ENCODE measurements at regions not wholly inside any gene's neighbourhood (a gene's known extent, or its start where the extent isn't known, plus 50 kb on each side); places are given as distances from the start of the nearest gene placed in this dataset.
"Not testable (repeated sequence)": the region's sequence is repeated elsewhere in the genome, so short reads cannot be mapped to it uniquely, and the experiment has no call there.

DNA sequence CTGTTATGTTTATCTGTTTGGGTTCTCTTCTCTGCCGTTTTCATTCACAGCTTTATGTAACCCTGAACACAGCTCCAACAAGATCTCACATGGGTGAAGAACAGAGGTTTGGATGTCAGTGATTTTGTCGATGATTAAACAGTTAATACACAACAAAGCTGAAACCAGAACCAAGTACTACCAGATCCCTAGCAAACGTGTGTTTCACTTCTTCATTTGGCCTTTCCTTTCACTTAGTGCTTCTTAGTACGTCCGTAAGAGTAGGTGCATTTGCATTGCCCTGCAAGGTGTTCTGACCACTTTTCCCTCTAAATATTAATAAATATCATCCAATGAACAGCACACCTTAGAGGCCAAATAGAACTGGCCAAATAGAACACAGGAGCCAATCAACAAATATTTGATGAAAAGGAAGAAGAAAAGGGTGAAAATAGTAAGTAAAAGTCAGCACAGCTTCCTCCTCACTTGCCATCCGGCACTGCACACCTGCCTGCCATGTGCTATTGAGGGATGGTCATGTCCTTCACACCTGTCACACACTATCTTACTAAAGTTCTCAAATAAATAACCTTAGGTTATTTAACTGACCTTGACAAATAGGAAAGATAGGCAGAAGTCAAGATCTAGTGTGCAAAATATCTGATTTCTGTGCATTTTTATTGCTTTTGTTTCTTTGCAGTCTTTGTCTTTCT lies 252.6 kb upstream of the ANKRD30A start:
- no peak for DNase-seq (ENCODE audit: low spot score)

DNA sequence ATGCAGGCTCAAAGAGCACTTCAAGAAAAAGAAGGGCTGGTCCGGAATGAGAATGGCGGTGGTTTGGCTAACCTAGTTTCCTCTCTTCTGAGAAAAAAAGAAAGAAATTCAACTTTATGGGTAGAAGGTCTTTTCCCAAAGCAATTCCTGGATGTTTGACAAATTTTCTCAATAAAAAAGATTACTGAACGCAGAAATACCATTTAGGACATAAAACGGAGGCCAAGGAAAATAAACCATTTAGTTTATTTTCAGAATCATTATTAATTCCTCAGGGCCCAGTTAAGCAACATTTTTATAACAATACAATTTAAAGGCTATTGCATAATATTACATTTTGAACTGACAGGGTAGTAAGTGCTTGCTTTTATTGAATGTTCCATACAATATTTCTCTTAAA lies 284.6 kb upstream of the ANKRD30A start:
- DNase-seq (ENCODE audit: low spot score), result no peak

DNA sequence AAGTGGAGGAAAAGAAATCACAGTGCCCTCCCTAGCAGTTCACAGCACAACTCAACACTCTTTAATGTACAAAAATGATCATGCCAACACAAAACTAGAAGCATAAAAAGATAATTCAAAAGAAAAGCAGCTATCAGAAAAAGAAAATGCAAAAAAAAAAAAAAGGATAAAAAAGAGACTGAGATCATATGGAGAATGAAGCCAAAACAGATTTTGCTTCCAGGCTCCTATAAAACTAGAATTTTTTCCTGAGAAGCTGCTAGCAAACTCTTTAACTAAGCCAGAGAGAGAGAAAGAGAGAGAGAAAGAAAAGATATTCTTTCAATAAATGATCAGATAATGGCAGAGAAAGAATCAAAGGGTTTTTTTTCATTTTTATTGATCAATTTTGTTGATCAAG lies 288.0 kb upstream of the ANKRD30A start:
- DNase-seq (ENCODE audit: low spot score), result no peak

- no peak for DNase-seq (ENCODE audit: low spot score)
These were observed 305.6 kb upstream of the ANKRD30A start for GRCh38 chr10:36819781-36820180.

DNA sequence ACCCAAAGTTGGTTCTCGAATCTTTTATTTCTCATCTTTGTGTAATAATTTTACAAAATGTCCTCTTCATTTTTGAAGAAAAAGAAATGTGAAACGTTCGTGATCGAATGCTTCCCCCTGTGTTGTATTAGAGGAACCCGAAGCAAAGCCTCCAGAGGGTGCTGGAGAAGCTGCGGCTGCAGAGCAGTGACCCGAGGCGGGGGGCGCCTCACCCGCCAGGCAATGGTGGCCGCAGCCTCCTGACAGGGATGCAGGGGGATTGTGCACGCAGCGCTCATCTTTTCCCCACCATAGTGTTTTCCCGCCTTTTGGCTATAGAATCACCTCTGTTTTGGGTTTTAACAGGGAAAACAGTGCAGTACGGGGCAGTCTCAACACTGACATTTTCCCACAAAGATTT lies 307.5 kb upstream of the ANKRD30A start:
- DNase-seq (ENCODE audit: low spot score), result no peak

DNA sequence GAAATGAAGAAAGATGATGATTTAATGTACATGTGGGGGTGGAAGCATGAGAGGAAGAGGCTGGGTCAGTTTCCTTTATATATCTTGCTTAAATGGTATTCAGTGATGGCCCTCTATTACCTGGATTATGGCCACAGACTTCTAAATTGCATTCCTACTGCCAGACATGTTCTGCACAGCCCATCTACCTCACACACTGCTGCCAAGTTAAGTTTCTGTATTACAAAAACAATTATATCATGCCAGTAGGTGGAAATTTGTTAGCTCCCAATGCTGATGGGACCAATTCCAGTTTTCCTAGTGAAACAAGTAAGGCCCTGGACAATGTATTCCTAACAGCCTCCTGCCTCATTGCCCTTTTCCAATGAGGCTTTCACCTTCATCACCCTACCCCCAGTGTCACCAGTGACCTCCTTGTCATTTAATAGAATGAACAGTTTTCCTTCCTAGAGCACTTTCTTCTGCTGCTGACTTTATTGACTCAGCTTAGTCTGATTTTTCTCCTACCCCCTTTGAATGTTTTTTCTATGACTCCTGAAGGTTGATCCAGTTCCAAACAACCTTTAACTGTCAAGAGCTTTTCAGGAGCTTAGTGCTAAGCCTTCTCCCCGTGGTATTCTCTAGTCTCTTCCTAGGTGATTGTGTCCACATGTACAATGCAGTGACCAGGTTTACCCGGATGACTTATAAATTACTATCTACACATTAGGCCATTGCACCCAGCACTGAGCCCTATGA lies 316.6 kb upstream of the ANKRD30A start:
- DNase-seq (ENCODE audit: low spot score), result no peak

DNA sequence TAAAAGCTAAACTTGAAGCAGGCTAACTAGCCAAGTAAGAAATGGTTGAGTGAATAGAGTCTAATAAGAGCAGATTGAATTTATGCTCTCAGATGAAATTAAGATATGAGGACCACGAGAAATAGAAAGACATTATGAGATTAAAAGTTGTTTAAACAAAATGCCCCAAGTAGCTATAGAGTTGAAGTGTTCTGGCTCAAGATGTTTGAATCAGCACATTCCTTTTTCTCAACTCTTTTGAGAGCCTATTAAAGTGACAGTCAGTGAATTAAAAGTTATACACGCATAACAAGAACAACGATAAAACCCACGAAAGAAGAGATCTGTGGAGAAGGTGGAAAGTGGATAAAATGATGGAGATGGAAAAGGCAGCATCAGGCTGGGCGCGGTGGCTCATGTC lies 322.2 kb upstream of the ANKRD30A start:
- DNase-seq (ENCODE audit: low spot score), result no peak

DNA sequence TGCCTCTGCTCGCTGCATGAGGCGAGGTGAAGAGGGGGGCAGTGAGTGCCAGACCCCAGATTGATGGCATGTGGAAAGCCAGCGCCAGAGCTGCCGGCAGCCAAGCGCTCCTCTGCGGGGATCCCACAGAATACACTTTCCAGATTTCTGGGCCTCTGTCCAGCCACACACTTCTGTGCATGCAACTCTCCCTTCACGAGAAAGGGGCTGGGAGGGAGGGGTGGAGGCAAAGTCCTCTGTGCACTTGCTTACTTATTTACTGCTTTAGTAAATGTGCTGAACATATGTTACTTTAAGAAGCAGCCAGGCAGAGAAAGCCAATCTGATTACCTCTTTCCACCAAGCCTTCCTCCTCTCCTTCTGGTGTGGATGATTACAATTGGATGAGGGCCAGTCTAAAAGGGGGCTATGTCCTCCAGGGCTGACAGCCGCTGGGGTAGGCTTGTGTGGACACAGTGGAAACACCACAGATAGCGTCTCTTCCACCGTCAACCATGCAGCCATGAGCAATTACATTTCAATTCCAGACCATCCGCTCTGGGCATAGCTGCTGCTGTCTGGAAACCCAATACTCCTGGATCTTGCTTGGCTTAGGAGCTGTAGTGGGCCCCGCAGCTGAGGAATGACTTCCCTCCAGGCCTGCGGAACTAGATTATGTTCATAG lies 322.8 kb upstream of the ANKRD30A start:
- peak; percentile 3 for DNase-seq (ENCODE audit: low spot score)

- DNase-seq (ENCODE audit: low spot score), result no peak
These were observed 323.7 kb upstream of the ANKRD30A start for GRCh38 chr10:36801660-36802059.

DNA sequence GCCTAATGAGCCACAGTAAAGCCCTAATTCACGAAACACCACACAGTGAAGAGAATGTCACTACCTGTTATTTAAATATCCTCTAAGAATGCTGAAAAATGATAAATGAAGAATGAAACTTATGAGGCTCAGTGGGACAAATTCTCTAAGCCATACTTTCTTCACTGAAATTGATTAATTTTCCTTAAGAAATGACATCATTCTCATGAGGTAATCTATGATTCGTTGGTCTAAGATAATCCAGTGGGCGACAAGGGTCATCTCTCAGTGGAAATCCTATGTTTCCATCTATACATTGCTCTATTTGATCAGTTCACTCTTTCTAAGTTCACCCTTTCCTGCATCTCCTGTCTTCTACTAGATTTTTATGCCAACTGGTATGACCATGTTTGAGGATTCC lies 330.4 kb upstream of the ANKRD30A start:
- DNase-seq (ENCODE audit: low spot score), result no peak

DNA sequence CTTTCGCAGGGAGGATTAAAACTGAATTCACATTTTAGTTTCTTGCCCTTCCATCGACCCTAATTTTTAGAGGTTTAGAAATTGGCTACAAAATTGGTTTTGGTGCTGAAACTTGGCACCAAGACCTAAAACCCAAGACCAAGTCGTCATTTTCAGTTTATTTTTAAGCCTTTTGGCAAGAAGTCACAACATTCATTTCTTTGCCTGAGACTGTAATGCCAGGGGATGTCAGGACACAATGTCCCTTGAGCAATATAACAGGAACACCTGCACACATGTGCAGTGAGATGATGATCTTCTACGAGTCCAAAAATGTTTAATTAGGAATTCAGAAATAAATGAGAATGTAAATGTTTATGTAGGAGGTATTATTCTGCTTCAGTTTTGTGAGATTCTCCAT lies 335.4 kb upstream of the ANKRD30A start:
- no peak for DNase-seq (ENCODE audit: low spot score)

GRCh38 chr10:36788152-36788551 lies 337.2 kb upstream of the ANKRD30A start:
- DNase-seq (ENCODE audit: low spot score), result no peak

- DNase-seq (ENCODE audit: low spot score), result no peak
These were observed 342.0 kb upstream of the ANKRD30A start for GRCh38 chr10:36783400-36783799.

GRCh38 chr10:36781570-36781969 lies 343.8 kb upstream of the ANKRD30A start:
- DNase-seq (ENCODE audit: low spot score), result no peak

DNA sequence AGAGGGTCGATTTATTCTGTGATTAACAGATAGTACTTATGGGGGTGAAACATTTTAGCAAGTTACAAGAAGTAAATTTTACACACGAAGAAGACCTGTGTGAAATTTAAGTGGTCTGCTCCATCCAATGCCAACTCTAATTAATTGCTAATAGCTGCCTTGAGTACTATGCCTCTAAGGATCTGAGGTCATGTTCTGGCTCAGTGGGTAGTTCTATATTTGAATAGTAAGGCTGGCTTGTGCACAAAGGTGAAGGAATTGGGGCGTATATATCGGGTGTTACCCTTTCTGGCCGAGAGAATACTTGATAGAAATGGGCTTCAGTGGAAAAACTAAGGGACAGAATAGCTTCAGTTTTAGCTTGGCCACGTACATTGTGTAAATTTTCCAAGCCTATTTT lies 345.2 kb upstream of the ANKRD30A start:
- DNase-seq (ENCODE audit: low spot score), result no peak

- DNase-seq (ENCODE audit: low spot score), result peak; percentile 75
These were observed 346.1 kb upstream of the ANKRD30A start for GRCh38 chr10:36779238-36779846.

GRCh38 chr10:36778651-36779050 lies 346.7 kb upstream of the ANKRD30A start:
- DNase-seq (ENCODE audit: low spot score), result no peak

DNA sequence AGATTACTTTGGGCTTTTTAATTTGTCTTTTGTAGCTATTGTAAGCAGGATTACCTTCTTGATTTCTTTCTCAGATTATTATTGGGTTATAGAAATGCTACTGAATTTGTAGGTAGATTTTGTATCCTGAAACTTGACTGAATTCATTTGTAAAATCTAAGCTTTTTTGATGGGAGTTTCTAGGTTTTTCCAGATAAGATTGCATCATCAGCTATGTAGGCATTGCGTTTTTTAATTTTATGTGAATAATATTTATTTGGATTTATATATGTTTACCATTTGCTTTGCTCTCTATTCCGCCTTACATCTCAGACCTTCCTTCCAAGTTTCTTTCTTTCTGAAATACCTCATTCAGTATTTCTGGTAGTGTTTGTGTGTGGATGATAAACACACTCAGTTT lies 351.7 kb upstream of the ANKRD30A start:
- no peak for DNase-seq (ENCODE audit: low spot score)

DNA sequence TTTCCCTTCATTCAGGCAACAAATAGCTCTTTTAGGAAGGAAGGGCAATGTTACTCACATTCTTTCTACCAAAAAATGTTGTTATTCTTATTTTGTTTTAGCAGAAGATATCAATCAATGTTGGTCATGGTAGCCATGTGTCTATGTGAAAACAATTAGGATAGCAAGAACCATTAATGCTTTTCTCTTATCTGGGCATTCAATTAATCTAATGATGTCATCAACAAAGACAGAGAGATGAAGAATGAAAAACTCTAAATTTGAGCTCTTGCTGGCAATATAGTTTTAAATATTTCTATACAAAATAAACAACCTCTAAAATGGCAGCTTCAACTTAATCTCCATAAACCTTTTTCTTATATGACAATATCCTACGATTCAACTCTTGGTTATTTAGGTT lies 353.7 kb upstream of the ANKRD30A start:
- no peak for DNase-seq (ENCODE audit: low spot score)

DNA sequence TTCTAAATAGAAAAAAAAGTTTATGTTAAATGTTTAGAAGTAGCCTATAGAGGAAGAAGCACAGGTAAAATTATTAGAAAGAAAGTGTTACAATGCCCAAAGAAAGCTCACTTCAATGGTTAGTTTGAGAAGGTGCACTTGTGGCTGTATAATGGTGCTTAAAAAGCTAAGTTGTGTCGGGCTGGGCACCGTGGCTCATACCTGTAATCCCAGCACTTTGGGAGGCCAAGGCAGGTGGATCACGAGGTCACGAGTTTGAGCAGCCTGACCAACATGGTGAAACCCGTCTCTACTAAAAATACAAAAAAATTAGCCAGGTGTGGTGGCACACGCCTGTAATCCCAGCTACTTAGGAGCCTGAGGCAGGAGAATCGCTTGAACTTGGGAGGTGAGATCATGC lies 355.7 kb upstream of the ANKRD30A start:
- DNase-seq (ENCODE audit: low spot score), result not testable (repeated sequence)

DNA sequence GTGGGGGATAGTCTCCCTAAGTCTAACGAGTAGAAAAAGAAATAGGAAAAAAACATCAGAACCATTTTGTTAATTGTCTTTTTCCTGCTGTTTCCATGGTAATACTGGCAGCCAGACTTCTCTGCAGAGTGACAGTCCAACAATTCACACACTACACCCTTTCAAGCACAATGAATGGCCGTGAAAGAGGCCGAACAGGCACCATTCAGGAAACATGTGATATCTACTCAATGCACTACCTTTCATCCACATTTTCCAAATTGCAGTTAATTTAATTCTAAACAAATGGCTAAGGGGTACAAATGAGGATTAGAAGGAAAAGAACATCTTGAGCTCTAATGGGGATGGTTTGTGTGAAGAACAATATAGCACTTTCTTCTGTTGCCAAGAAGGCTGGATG lies 358.5 kb upstream of the ANKRD30A start:
- DNase-seq (ENCODE audit: low spot score), result peak; percentile 76

DNA sequence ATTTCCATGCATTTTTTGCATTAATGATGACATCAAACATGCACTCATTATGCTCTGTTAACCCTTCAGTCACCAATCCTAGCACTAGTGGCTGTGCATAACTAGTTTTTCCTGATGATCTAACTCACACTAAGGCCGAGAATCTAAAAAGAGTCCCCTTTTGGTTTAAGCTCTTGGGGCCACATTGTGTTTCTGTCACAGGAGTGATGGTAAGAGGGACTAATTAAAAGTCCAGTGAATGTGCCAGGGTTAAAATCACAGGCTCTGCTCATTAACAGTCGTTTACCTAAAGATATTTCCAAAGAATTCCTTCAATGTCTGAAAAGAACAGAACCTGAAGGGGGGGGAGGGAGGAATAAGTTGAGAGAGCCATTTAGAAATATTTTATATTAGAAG lies 359.0 kb upstream of the ANKRD30A start:
- DNase-seq (ENCODE audit: low spot score), result no peak
